GM19372 (cell line): ENCODE measurements at regions not wholly inside any gene's neighbourhood (a gene's known extent, or its start where the extent isn't known, plus 50 kb on each side); places are given as distances from the start of the nearest gene placed in this dataset.

Experiments used
- ATAC-seq: cut with Tn5 transposase; IDR thresholded peaks from one replicate; pipeline ENCODE4 v1.9.1; 2021; ENCODE audit warnings: mild to moderate bottlenecking, low read depth, moderate library complexity; ENCODE audit not compliant: unreplicated experiment

GRCh38 chr2:226623587-226624368 is 175.8 kb downstream of the IRS1 start:
- no peak for ATAC-seq

GRCh38 chr2:226622484-226622883 is 177.1 kb downstream of the IRS1 start:
- no peak for ATAC-seq

- ATAC-seq, result no peak
Measured at GRCh38 chr2:226620176-226620575, 179.4 kb downstream of the IRS1 start.

GRCh38 chr2:226619707-226620106 is 179.9 kb downstream of the IRS1 start:
- no peak for ATAC-seq

- no peak for ATAC-seq
Measured at GRCh38 chr2:226618875-226619605, 180.6 kb downstream of the IRS1 start.

- no peak for ATAC-seq
Measured at GRCh38 chr2:226618544-226618874, 181.1 kb downstream of the IRS1 start.

GRCh38 chr2:226615891-226616290 is 183.7 kb downstream of the IRS1 start:
- ATAC-seq, result no peak

GRCh38 chr2:226611944-226612318 is 187.7 kb downstream of the IRS1 start:
- ATAC-seq, result no peak

- ATAC-seq, result no peak
Measured at GRCh38 chr2:226611196-226611943, 188.2 kb downstream of the IRS1 start.

GRCh38 chr2:226609366-226609765 is 190.3 kb downstream of the IRS1 start:
- ATAC-seq, result no peak

GRCh38 chr2:226608451-226608850 is 191.2 kb downstream of the IRS1 start:
- ATAC-seq, result no peak

- ATAC-seq, result no peak
Measured at GRCh38 chr2:226607379-226607778, 192.2 kb downstream of the IRS1 start.

- no peak for ATAC-seq
Measured at GRCh38 chr2:226605642-226606041, 194.0 kb downstream of the IRS1 start.

GRCh38 chr2:226603606-226604005 is 196.0 kb downstream of the IRS1 start:
- no peak for ATAC-seq

GRCh38 chr2:226601881-226602662 is 197.5 kb downstream of the IRS1 start:
- ATAC-seq, result no peak

- no peak for ATAC-seq
Measured at GRCh38 chr2:226600802-226601201, 198.8 kb downstream of the IRS1 start.

GRCh38 chr2:226600184-226600583 is 199.4 kb downstream of the IRS1 start:
- no peak for ATAC-seq

- ATAC-seq, result no peak
Measured at GRCh38 chr2:226589043-226589442, 210.6 kb downstream of the IRS1 start.

GRCh38 chr2:226585130-226585561 is 214.5 kb downstream of the IRS1 start:
- ATAC-seq, result no peak

- no peak for ATAC-seq
Measured at GRCh38 chr2:226584518-226585055, 215.0 kb downstream of the IRS1 start.
